NCI-H524 (cell line): ENCODE measurements at regions not wholly inside any gene's neighbourhood (a gene's known extent, or its start where the extent isn't known, plus 50 kb on each side); places are given as distances from the start of the nearest gene placed in this dataset.

Source experiments
- DNase-seq, 2 experiments: peaks; one replicate each; lab custom pipeline; 2025; lab: John Stamatoyannopoulos, UW

DNA sequence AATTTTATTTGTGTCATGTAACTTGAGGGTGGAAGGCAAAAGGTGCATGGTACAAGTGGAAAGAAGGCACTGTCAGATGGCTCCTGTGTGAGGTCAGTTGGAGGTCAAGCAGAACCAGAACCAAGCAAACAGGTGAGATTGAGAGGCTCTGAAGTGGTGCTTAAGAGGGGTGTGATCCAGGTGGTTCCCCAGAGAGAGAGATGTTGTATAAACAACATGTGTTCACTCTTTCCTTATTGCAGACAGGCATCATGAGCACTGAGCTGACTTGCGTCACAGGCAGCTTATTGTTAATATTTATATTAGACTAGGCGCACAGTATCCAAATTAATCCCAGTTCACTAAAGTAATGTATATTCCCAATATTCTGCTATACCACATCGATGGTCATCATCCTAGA, 56.8 kb downstream of the CXCL13 start:
- peak; percentile 13 to 69 for DNase-seq
